CD4-positive, alpha-beta T cell (primary cell): ENCODE measurements at regions not wholly inside any gene's neighbourhood (a gene's known extent, or its start where the extent isn't known, plus 50 kb on each side); places are given as distances from the start of the nearest gene placed in this dataset.
"Not testable (repeated sequence)": the region's sequence is repeated elsewhere in the genome, so short reads cannot be mapped to it uniquely, and the experiment has no call there.

Experiments used
- ATAC-seq: fragments of 200-7000 bp; cut with Tn5 transposase; one replicate; pipeline ENCODE4 v1.10.0; 2022; ENCODE audit warnings: mild to moderate bottlenecking; ENCODE audit not compliant: poor library complexity
- CTCF ChIA-PET: fragments of 350-600 bp; sonication (Branson Sonifier 250); formaldehyde crosslinking; loops from one replicate; lab custom pipeline; 2021; ENCODE audit warnings: antibody characterized with exemption, inconsistent platforms; lab: Charles Lee
- POLR2A ChIA-PET: fragments of 350-600 bp; sonication (Branson Sonifier 250); formaldehyde crosslinking; loops from one replicate; lab custom pipeline; 2021; ENCODE audit warnings: antibody characterized with exemption, inconsistent platforms; lab: Charles Lee
- DNase-seq, 14 experiments: peaks; one replicate each; pipeline ENCODE4 v3.0.0-alpha.2; 2013 to 2020; ENCODE audit warnings: mixed read lengths in 2 of 14
- H3K27ac ChIP-seq, 2 donors: one replicate each; pipeline versions ENCODE4 v1.5.1 to v1.7.0; 2013; ENCODE audit warnings: low read length in 2 of 2, low read depth in 1 of 2, mild to moderate bottlenecking in 1 of 2
- H3K27me3 ChIP-seq, 2 experiments: 1 replicate in 1 of 2; 2 replicates in 1 of 2; pipeline versions ENCODE4 v1.6.1 to v1.7.0; 2013; ENCODE audit warnings: low read length in 2 of 2, control low read depth in 1 of 2, mild to moderate bottlenecking in 1 of 2, moderate library complexity in 1 of 2; ENCODE audit not compliant: insufficient read depth in 2 of 2, control insufficient read depth in 1 of 2
- H3K36me3 ChIP-seq: one replicate; pipeline ENCODE4 v1.6.1; 2013; ENCODE audit warnings: low read length, control low read depth; ENCODE audit not compliant: insufficient read depth
- H3K4me1 ChIP-seq: one replicate; pipeline ENCODE4 v1.6.1; 2013; ENCODE audit warnings: low read length, control low read depth; ENCODE audit not compliant: insufficient read depth
- H3K4me3 ChIP-seq: one replicate; pipeline ENCODE4 v1.5.1; 2013; ENCODE audit warnings: mild to moderate bottlenecking, low read length, moderate library complexity
- H3K9me3 ChIP-seq, 2 experiments: 1 replicate in 1 of 2; 2 replicates in 1 of 2; pipeline versions ENCODE4 v1.6.1 to v1.7.0; 2013; ENCODE audit warnings: low read length in 2 of 2, mild to moderate bottlenecking in 2 of 2, control low read depth in 1 of 2, moderate library complexity in 1 of 2; ENCODE audit not compliant: control insufficient read depth in 1 of 2, insufficient read depth in 1 of 2
- H3K27ac Mint-ChIP-seq: one replicate; pipeline ENCODE4 v1.8.0; 2020; ENCODE audit warnings: mixed read lengths
- H3K27me3 Mint-ChIP-seq: one replicate; pipeline ENCODE4 v1.8.0; 2021; ENCODE audit warnings: mixed read lengths
- H3K36me3 Mint-ChIP-seq: one replicate; pipeline ENCODE4 v1.8.0; 2021; ENCODE audit warnings: low read depth, mixed read lengths
- H3K4me1 Mint-ChIP-seq: one replicate; pipeline ENCODE4 v1.8.0; 2021; ENCODE audit warnings: low read depth, mixed read lengths
- H3K4me3 Mint-ChIP-seq: one replicate; pipeline ENCODE4 v1.8.0; 2020; ENCODE audit warnings: mild to moderate bottlenecking, mixed read lengths
- H3K9me3 Mint-ChIP-seq: one replicate; pipeline ENCODE4 v1.8.0; 2020; ENCODE audit warnings: mixed read lengths
- intact Hi-C, 2 experiments: fragments of 100-400 bp; cut with DNase I in 1 of 2; cut with micrococcal nuclease in 1 of 2; formaldehyde crosslinking; loops; one replicate each; pipeline versions ENCODE4 v1.15.1 to v1.9.0; 2023 to 2025; cut with DNase I, micrococcal nuclease
- TF ChIP-seq, protein P1 (sequence below): fragments of 200-600 bp; IDR thresholded peaks from one replicate; pipeline ENCODE4 v1.8.0; 2022; ENCODE audit warnings: antibody characterized with exemption, mild to moderate bottlenecking

- Histone ChIP-seq H3K4me3 (no peak overlapping the region), H3K9me3 (no peaks in the 10 kb centered on the region), H3K27ac (no peak overlapping the region), H3K27me3 (no peaks in the 10 kb centered on the region), H3K36me3 (no peaks in the 10 kb centered on the region), H3K4me1 (no peaks in the 10 kb centered on the region)
- ATAC-seq (no peak), DNase-seq (no peak)
- Mint-ChIP-seq H3K27ac (no peak overlapping the region), H3K9me3 (no peaks in the 10 kb centered on the region), H3K4me3 (no peak overlapping the region), H3K36me3 (no peaks in the 10 kb centered on the region), H3K27me3 (no peaks in the 10 kb centered on the region), H3K4me1 (no peaks in the 10 kb centered on the region)
- ChIA-PET POLR2A (no interaction called here), CTCF (no interaction called here)
- intact Hi-C loops: no loop called here
- TF ChIP-seq, protein P1, sequence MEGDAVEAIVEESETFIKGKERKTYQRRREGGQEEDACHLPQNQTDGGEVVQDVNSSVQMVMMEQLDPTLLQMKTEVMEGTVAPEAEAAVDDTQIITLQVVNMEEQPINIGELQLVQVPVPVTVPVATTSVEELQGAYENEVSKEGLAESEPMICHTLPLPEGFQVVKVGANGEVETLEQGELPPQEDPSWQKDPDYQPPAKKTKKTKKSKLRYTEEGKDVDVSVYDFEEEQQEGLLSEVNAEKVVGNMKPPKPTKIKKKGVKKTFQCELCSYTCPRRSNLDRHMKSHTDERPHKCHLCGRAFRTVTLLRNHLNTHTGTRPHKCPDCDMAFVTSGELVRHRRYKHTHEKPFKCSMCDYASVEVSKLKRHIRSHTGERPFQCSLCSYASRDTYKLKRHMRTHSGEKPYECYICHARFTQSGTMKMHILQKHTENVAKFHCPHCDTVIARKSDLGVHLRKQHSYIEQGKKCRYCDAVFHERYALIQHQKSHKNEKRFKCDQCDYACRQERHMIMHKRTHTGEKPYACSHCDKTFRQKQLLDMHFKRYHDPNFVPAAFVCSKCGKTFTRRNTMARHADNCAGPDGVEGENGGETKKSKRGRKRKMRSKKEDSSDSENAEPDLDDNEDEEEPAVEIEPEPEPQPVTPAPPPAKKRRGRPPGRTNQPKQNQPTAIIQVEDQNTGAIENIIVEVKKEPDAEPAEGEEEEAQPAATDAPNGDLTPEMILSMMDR: no peak
Observed at GRCh38 chr10:32140403-32140802, 84.2 kb upstream of the KIF5B start.

DNA sequence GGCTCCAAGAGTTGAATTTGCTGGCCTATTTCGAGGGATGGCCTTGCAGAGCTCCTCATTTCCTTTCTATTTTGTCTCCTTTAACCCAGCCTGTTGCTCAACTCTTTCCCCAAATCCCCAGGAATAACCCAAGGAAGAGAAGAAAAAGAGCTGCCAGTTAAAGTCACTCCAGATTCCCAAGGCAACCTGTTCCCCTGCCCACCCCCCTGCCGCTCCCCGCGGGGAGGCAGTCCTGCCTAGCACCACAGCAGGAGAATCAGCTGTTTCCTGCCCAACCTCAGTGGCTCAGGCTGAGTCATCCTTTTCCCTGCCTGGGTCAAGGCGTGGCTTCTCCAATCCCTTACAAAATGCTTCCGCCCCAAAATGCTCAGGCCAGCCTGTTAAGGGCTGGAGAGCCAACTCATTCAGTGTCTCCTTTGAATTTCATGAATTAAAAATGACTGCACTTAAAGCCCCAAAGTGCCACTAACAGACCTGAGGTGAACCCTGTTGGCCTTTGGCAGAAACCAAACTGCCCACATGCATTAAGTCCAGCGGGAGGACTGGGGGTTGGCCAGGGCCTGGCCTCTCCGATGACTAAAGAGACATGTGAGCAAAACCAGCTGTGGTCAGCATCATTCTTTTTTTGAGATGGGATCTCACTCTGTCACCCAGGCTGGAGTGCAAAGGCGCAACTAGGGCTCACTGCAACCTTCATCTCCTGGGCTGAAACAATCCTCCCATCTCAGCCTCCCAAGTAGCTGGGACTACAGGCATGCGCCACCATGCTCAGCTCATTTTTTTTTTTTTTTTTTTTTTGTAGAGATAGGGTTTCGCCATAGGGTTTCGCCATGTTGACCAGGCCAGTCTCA is 83.2 kb upstream of the KIF5B start:
- H3K36me3 ChIP-seq: no peaks in the 10 kb centered on the region
- no peaks in the 10 kb centered on the region for H3K27me3 Mint-ChIP-seq
- H3K36me3 Mint-ChIP-seq: no peaks in the 10 kb centered on the region
- ChIA-PET CTCF (interaction anchor here (0.5 kb wide), 1 partner anchor 364 kb away, joined by 3 read pairs; no protein-coding TSS in a partner anchor), POLR2A (no interaction called here)
- no peaks in the 10 kb centered on the region for H3K27me3 ChIP-seq
- H3K27ac Mint-ChIP-seq: no peak overlapping the region
- no peak overlapping the region for H3K27ac ChIP-seq
- H3K4me3 Mint-ChIP-seq: no peak overlapping the region
- no peak overlapping the region for H3K4me3 ChIP-seq
- DNase-seq: peak in 3 of 14 experiments; percentile 6 to 62 (median 48)
- no peaks in the 10 kb centered on the region for H3K9me3 ChIP-seq
- no peak for ATAC-seq
- no peaks in the 10 kb centered on the region for H3K4me1 ChIP-seq
- TF ChIP-seq, protein P1: no peak
- no peaks in the 10 kb centered on the region for H3K4me1 Mint-ChIP-seq
- intact Hi-C loops: no loop called here
- no peaks in the 10 kb centered on the region for H3K9me3 Mint-ChIP-seq

DNA sequence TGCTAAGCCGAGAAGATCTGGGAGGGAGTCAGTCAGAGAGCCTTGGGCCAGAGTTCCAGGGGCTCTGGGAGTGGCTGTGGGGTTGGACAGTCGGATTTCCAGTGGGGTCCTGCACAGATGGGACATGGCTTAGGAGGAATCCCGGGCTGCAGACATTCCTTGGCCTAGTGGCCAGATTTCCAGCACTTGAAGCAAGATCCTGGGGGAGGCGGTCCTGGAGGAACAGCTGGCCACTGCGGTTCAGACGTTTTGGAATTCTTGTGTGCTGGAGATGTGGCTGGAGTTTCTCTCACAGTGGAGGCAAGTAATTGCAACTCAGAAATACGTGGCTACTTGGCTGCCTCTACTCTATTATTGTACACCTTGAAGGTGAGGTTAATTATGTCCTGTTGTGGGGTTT is 80.7 kb upstream of the KIF5B start:
- DNase-seq, H3K4me1 Mint-ChIP-seq, H3K36me3 Mint-ChIP-seq, H3K9me3 ChIP-seq, ATAC-seq, H3K27me3 Mint-ChIP-seq, intact Hi-C loops, CTCF ChIA-PET, H3K4me1 ChIP-seq, POLR2A ChIA-PET, H3K27me3 ChIP-seq, H3K27ac ChIP-seq, H3K9me3 Mint-ChIP-seq, H3K4me3 ChIP-seq, H3K36me3 ChIP-seq, H3K27ac Mint-ChIP-seq, H3K4me3 Mint-ChIP-seq: not testable (repeated sequence)

DNA sequence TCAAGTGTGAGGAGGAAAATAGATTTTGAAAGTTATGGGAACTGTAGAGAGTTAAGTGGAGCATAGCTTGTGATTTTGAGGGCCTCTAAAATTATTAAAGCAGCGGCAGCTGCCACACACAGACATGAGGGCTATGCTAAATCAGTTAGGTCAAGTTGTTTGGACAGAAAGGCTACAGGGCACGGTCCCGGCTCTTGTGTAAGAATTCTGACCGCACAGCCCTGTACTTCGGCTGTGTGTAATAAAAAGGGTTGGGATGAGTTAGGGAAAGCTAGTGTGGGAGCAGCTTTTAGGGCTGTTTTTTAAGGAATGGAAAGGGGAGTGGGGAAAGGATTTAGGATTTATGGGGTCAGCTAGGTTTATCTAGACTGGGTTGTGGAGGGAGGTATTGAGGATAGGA is 79.6 kb upstream of the KIF5B start:
- H3K36me3 ChIP-seq, H3K4me3 ChIP-seq, H3K27me3 ChIP-seq, H3K27me3 Mint-ChIP-seq, H3K27ac ChIP-seq, H3K9me3 Mint-ChIP-seq, DNase-seq, H3K4me1 ChIP-seq, intact Hi-C loops, H3K27ac Mint-ChIP-seq, H3K36me3 Mint-ChIP-seq, POLR2A ChIA-PET, H3K4me3 Mint-ChIP-seq, ATAC-seq, H3K9me3 ChIP-seq: not testable (repeated sequence)
- CTCF ChIA-PET: interaction anchor here (0.6 kb wide), 1 partner anchor 12 kb away, joined by 3 read pairs; no protein-coding TSS in a partner anchor
- H3K4me1 Mint-ChIP-seq: peaks cover 13% of the 10 kb centered on the region
